LHCN-M2 (cell line): ENCODE measurements at regions not wholly inside any gene's neighbourhood (a gene's known extent, or its start where the extent isn't known, plus 50 kb on each side); places are given as distances from the start of the nearest gene placed in this dataset.

Experiments
- DNase-seq: peaks from one replicate; pipeline ENCODE4 v3.0.0-alpha.2; 2012; ENCODE audit warnings: low read depth

- DNase-seq, result no peak
Observed at GRCh38 chr4:114177628-114178027, 198.2 kb upstream of the ARSJ start.

GRCh38 chr4:114178392-114178791 lies 198.9 kb upstream of the ARSJ start:
- no peak for DNase-seq

- peak; percentile 84 for DNase-seq
Observed at GRCh38 chr4:114180481-114180880, 201.0 kb upstream of the ARSJ start.

DNA sequence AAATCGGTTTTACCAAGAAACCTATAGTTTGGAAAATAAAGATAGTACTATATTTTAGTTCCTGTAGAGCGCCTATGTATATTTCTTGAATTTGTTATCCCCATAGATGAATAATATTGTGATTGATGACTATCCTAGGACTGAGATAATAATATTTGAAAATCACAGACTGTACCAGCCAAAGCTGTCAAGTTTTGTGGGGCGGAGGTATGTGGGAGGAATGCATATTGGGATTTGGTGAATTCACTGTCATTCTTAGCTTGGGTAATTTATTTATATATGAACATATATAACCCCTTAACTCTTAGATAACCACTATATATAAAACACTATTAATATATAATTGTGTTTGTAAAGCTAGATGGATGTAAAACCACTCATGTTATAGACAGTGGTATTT lies 205.5 kb upstream of the ARSJ start:
- no peak for DNase-seq

- DNase-seq, result no peak
Observed at GRCh38 chr4:114187592-114187991, 208.1 kb upstream of the ARSJ start.

GRCh38 chr4:114191496-114191895 lies 212.0 kb upstream of the ARSJ start:
- no peak for DNase-seq

- DNase-seq, result no peak
Observed at GRCh38 chr4:114192854-114193253, 213.4 kb upstream of the ARSJ start.

GRCh38 chr4:114193624-114194399 lies 214.4 kb upstream of the ARSJ start:
- no peak for DNase-seq

- DNase-seq, result no peak
Observed at GRCh38 chr4:114196606-114197005, 217.2 kb upstream of the ARSJ start.

DNA sequence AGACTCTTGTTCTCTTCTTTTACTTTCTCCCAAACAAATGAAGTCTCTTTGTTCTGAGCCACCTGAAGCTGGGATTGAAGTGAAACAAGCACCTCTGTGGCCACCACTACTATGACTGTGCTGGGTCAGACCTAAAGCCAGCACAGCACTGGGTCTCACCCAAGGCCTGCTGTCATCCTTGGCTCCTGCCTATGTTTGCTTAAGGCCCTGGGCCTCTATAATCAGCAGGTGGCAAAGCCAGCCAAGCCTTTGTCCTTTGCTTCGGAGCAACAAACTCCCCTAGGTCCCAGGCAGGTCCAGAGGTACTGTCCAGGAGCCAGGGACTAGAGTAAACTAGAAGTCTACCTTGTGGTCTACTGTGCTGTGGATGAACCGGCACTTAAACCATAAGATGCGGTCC lies 220.6 kb upstream of the ARSJ start:
- DNase-seq, result no peak

DNA sequence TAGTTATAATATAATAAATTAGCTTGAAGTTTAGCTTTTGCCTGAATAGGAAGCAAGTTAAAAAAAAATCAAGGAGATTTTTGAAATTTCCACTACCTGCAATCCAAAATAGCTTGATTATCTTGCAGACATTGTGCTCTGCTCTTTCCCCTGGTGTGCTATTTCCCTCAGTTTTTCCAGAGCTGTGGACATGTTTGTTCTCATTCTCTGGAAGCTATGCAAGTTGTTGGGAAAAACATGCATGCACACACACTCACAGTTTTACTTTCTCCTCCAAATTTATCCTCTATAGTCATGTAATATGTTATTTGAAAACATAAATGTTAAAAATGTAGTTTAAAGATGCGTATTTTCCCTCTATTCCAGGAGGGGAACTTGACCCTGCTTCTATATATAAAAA lies 225.8 kb upstream of the ARSJ start:
- no peak for DNase-seq

GRCh38 chr4:114208574-114209151 lies 229.2 kb upstream of the ARSJ start:
- peak; percentile 44 for DNase-seq

GRCh38 chr4:114209584-114209983 lies 230.1 kb upstream of the ARSJ start:
- no peak for DNase-seq

GRCh38 chr4:114211556-114211955 lies 232.1 kb upstream of the ARSJ start:
- no peak for DNase-seq

GRCh38 chr4:114217150-114217817 lies 237.8 kb upstream of the ARSJ start:
- no peak for DNase-seq

DNA sequence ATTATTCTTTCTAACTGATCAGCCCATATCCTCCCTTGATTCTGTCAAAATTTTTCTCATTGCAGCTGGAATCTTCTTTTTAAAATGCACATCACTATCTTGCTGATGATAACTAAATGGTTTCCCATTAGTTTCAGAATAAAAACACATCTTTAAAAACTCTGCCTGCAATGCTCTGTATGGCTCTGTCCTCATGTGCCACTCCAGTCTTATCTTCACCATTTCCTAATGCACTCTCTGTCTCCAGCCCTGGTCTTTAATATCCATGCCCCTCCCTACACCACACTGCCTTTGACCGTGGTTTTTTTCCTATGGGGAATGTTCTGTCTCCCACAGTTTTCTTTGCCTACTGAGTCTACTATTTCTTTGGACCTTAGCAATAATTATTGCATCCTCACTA lies 244.1 kb upstream of the ARSJ start:
- DNase-seq, result no peak

- DNase-seq, result no peak
Observed at GRCh38 chr4:114225436-114225835, 246.0 kb upstream of the ARSJ start.

DNA sequence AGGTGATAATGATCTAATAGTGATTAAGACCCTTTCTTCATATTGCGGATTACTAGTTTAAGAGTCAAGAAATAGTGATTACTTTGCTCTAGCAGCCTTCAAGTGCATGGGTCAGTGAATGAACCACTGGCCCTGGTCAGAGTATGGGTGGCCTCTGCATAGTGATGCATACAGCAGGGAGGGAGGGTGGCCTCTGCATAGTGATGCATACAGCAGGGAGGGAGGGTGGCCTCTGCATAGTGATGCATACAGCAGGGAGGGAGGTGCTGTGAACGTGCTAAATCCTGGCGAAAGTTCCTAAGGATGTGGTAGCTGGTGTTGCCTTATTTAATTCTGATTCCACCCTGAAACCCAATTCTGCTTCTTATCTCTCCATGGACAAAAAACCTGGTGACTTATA lies 246.7 kb upstream of the ARSJ start:
- DNase-seq, result no peak

GRCh38 chr4:114226968-114227760 lies 247.7 kb upstream of the ARSJ start:
- DNase-seq, result peak; percentile 20

DNA sequence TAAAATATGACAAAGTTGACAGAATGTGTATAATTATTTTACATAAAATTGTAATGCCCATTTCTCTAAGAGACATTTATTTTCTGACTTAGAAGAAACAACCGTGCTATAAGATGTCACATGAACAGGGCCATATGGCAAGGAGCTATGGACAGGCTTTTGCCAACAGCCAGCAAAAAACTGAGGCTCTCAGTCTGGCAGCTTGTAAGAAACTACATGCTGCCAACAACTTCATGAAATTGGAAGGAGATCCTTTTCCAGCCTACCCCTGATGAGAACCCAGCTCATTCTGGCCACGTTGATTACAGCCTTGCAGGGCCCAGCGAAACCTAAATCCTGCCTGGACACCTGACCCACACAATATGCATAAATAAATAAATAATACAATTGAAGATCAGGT lies 250.3 kb upstream of the ARSJ start:
- no peak for DNase-seq

- DNase-seq, result no peak
Observed at GRCh38 chr4:114236171-114236769, 256.8 kb upstream of the ARSJ start.

DNA sequence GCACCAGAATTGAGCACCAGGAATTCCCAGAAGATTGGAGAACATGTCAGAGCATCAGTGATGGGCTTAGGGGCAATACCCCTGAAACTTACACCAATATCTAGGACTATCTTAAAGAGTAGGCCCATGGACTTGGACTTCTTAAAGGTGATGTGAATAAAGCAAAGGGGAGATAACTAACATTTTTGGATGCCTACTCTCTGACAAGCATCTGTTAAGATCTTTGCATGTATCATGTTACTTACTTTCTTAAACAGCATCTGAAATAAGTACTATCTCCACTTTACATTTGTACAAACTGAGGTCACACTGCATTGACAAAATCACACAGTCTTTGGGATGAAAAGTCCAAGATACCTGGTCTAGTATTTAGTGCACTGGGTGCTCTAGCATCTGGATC lies 258.6 kb upstream of the ARSJ start:
- DNase-seq, result peak; percentile 11
